MM.1S (cell line): ENCODE measurements at regions not wholly inside any gene's neighbourhood (a gene's known extent, or its start where the extent isn't known, plus 50 kb on each side); places are given as distances from the start of the nearest gene placed in this dataset.
"Not testable (repeated sequence)": the region's sequence is repeated elsewhere in the genome, so short reads cannot be mapped to it uniquely, and the experiment has no call there.

Source experiments
- DNase-seq: peaks from one replicate; pipeline ENCODE4 v3.0.0-alpha.2; 2015
- H2AFZ ChIP-seq: fragments of 300-600 bp; sonication (generic); 2 replicates; pipeline ENCODE4 v1.6.0; 2016; ENCODE audit warnings: antibody characterized with exemption, low read length
- H3F3A ChIP-seq: fragments of 300-600 bp; sonication (generic); 2 replicates; pipeline ENCODE4 v1.6.1; 2016; ENCODE audit warnings: mild to moderate bottlenecking, antibody characterized with exemption, low read length, moderate library complexity, mixed read lengths; ENCODE audit not compliant: insufficient read depth
- H3K27ac ChIP-seq: fragments of 300-600 bp; sonication (generic); 2 replicates; pipeline ENCODE4 v1.5.1; 2016; ENCODE audit warnings: mild to moderate bottlenecking, low read length
- H3K27me3 ChIP-seq: fragments of 300-600 bp; sonication (generic); replicated peaks from 2 replicates; pipeline ENCODE4 v1.6.0; 2016; ENCODE audit warnings: low read length; ENCODE audit not compliant: insufficient read depth
- H3K36me3 ChIP-seq: fragments of 300-600 bp; sonication (generic); replicated peaks from 2 replicates; pipeline ENCODE4 v1.6.1; 2016; ENCODE audit warnings: mild to moderate bottlenecking, low read length, mixed read lengths; ENCODE audit not compliant: insufficient read depth
- H3K4me1 ChIP-seq: fragments of 300-600 bp; sonication (generic); 2 replicates; pipeline ENCODE4 v1.6.1; 2016; ENCODE audit warnings: low read length, mixed read lengths
- H3K4me2 ChIP-seq: fragments of 300-600 bp; sonication (generic); 2 replicates; pipeline ENCODE4 v1.6.0; 2016; ENCODE audit warnings: low read depth, low read length
- H3K4me3 ChIP-seq: fragments of 300-600 bp; sonication (generic); 2 replicates; pipeline ENCODE4 v1.5.1; 2016; ENCODE audit warnings: low read length, mixed read lengths
- H3K79me2 ChIP-seq: fragments of 300-600 bp; sonication (generic); 2 replicates; pipeline ENCODE4 v1.6.1; 2016; ENCODE audit warnings: mixed run types, low read length, mixed read lengths
- H3K9ac ChIP-seq: fragments of 300-600 bp; sonication (generic); 2 replicates; pipeline ENCODE4 v1.6.1; 2016; ENCODE audit warnings: low read length, mixed read lengths
- H3K9me2 ChIP-seq: fragments of 300-600 bp; sonication (generic); replicated peaks from 2 replicates; pipeline ENCODE4 v1.6.1; 2016; ENCODE audit warnings: mild to moderate bottlenecking, low read length, mixed read lengths; ENCODE audit not compliant: insufficient read depth
- H3K9me3 ChIP-seq: fragments of 300-600 bp; sonication (generic); replicated peaks from 2 replicates; pipeline ENCODE4 v1.6.1; 2016; ENCODE audit warnings: mild to moderate bottlenecking, low read length, mixed read lengths; ENCODE audit not compliant: insufficient read depth
- H4K20me1 ChIP-seq: fragments of 300-600 bp; sonication (generic); 2 replicates; pipeline ENCODE4 v1.6.1; 2016; ENCODE audit warnings: mild to moderate bottlenecking, low read length, moderate library complexity, mixed read lengths; ENCODE audit not compliant: insufficient read depth
- EZH2 ChIP-seq: fragments of 300-600 bp; sonication (generic); optimal IDR thresholded peaks from 2 replicates; pipeline ENCODE3; 2017; ENCODE audit warnings: low read depth, mild to moderate bottlenecking, antibody characterized with exemption, low read length, mixed read lengths
- EZH2phosphoT487 ChIP-seq: fragments of 300-600 bp; sonication (generic); IDR thresholded peaks from 2 replicates; pipeline ENCODE4 v1.6.1; 2018; ENCODE audit warnings: antibody characterized with exemption, low read length
- TF ChIP-seq, protein P1 (sequence below): fragments of 300-600 bp; sonication (generic); IDR thresholded peaks from 2 replicates; pipeline ENCODE4 v1.5.1; 2016; ENCODE audit warnings: antibody characterized with exemption, low read length, mixed read lengths

GRCh38 chr21:27517177-27517576 lies 550.3 kb upstream of the ADAMTS5 start:
- not testable (repeated sequence) for H3K9me3 ChIP-seq

DNA sequence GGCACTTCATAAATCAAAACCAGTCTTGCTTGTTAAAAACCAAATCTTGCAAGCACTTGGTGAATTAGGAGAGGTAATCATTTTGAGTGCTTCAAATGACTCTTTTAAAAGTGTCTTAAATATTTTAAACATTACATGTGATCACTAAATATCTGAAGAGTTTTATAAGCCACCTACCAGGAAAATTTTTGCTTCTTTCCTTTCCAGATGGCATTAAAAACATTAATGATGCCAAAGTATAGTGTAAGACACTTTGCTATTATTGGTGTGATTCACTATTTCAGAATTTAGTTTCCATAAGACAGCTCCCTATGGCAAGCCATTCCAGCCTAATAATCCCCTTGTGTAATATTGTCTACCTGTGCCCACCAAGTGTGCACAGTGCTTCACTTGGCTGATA lies 548.8 kb upstream of the ADAMTS5 start:
- Histone ChIP-seq H3K4me3 (no peak overlapping the region), H2AFZ (no peak overlapping the region), H3K36me3 (no peaks in the 10 kb centered on the region), H3K9me3 (no peaks in the 10 kb centered on the region), H3F3A (no peaks in the 10 kb centered on the region), H3K9me2 (no peaks in the 10 kb centered on the region), H3K9ac (no peak overlapping the region), H3K4me2 (no peak overlapping the region), H3K79me2 (no peaks in the 10 kb centered on the region), H3K4me1 (no peaks in the 10 kb centered on the region), H4K20me1 (no peaks in the 10 kb centered on the region), H3K27me3 (no peaks in the 10 kb centered on the region), H3K27ac (no peak overlapping the region)
- DNase-seq: no peak
- TF ChIP-seq, protein P1, sequence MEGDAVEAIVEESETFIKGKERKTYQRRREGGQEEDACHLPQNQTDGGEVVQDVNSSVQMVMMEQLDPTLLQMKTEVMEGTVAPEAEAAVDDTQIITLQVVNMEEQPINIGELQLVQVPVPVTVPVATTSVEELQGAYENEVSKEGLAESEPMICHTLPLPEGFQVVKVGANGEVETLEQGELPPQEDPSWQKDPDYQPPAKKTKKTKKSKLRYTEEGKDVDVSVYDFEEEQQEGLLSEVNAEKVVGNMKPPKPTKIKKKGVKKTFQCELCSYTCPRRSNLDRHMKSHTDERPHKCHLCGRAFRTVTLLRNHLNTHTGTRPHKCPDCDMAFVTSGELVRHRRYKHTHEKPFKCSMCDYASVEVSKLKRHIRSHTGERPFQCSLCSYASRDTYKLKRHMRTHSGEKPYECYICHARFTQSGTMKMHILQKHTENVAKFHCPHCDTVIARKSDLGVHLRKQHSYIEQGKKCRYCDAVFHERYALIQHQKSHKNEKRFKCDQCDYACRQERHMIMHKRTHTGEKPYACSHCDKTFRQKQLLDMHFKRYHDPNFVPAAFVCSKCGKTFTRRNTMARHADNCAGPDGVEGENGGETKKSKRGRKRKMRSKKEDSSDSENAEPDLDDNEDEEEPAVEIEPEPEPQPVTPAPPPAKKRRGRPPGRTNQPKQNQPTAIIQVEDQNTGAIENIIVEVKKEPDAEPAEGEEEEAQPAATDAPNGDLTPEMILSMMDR: no peak
- TF ChIP-seq EZH2 (no peak), EZH2phosphoT487 (no peak)

More at GRCh38 chr21:27517177-27517576, 550.3 kb upstream of the ADAMTS5 start:
- not testable (repeated sequence) for H3K4me3 ChIP-seq, H3F3A ChIP-seq, H3K4me1 ChIP-seq, H3K9me2 ChIP-seq, H3K27me3 ChIP-seq, H3K4me2 ChIP-seq, H4K20me1 ChIP-seq, H3K9ac ChIP-seq, H3K36me3 ChIP-seq, H3K27ac ChIP-seq, H2AFZ ChIP-seq, H3K79me2 ChIP-seq, DNase-seq

- H3K9me2 ChIP-seq: no peaks in the 10 kb centered on the region
- no peak for DNase-seq
- H3K9ac ChIP-seq: no peak overlapping the region
Observed at GRCh38 chr21:27513825-27514224, 546.9 kb upstream of the ADAMTS5 start.

GRCh38 chr21:27513016-27513415 lies 546.1 kb upstream of the ADAMTS5 start:
- Histone ChIP-seq H4K20me1 (no peaks in the 10 kb centered on the region), H3K27ac (no peak overlapping the region), H3K27me3 (no peaks in the 10 kb centered on the region), H3K9me2 (no peaks in the 10 kb centered on the region), H3K36me3 (no peaks in the 10 kb centered on the region), H3F3A (no peaks in the 10 kb centered on the region), H3K9me3 (no peaks in the 10 kb centered on the region), H3K4me2 (no peak overlapping the region), H3K9ac (no peak overlapping the region), H3K79me2 (no peaks in the 10 kb centered on the region), H3K4me1 (no peaks in the 10 kb centered on the region), H3K4me3 (no peak overlapping the region), H2AFZ (no peak overlapping the region)
- no peak for DNase-seq
- TF ChIP-seq EZH2phosphoT487: no peak
- TF ChIP-seq EZH2: no peak
- TF ChIP-seq, protein P1: no peak

More at GRCh38 chr21:27513825-27514224, 546.9 kb upstream of the ADAMTS5 start:
- Histone ChIP-seq H3K27ac (no peak overlapping the region), H3K4me2 (no peak overlapping the region), H3F3A (no peaks in the 10 kb centered on the region), H3K4me1 (no peaks in the 10 kb centered on the region), H4K20me1 (no peaks in the 10 kb centered on the region), H3K9me3 (no peaks in the 10 kb centered on the region), H2AFZ (no peak overlapping the region), H3K79me2 (no peaks in the 10 kb centered on the region), H3K4me3 (no peak overlapping the region), H3K27me3 (no peaks in the 10 kb centered on the region), H3K36me3 (no peaks in the 10 kb centered on the region)
- TF ChIP-seq EZH2phosphoT487: no peak
